Tibial nerve (tissue), 4 donors: ENCODE measurements at regions not wholly inside any gene's neighbourhood (a gene's known extent, or its start where the extent isn't known, plus 50 kb on each side); places are given as distances from the start of the nearest gene placed in this dataset.

Experiments
- DNase-seq, 2 donors: peaks; one replicate each; pipeline ENCODE4 v3.0.0-alpha.2; 2019; ENCODE audit warnings: low spot score in 2 of 2
- H3K27ac ChIP-seq, 4 donors: fragments of 200-600 bp; sonication (generic) in 3 of 4; one replicate each; pipeline ENCODE4 v1.5.1; 2017 to 2019; ENCODE audit warnings: mild to moderate bottlenecking in 1 of 4
- H3K27me3 ChIP-seq, 2 donors: fragments of 200-600 bp; sonication (generic) in 1 of 2; one replicate each; pipeline versions ENCODE4 v1.5.1 to v1.6.0; 2017 to 2019
- H3K36me3 ChIP-seq, 3 donors: fragments of 200-600 bp; sonication (generic); one replicate each; pipeline ENCODE4 v1.5.1; 2018 to 2019
- H3K4me1 ChIP-seq, 4 donors: fragments of 200-600 bp; sonication (generic) in 3 of 4; one replicate each; pipeline ENCODE4 v1.5.1; 2017 to 2019
- H3K4me3 ChIP-seq, 4 donors: fragments of 200-600 bp; sonication (generic) in 3 of 4; one replicate each; pipeline ENCODE4 v1.5.1; 2017 to 2019; ENCODE audit warnings: mild to moderate bottlenecking in 1 of 4, moderate library complexity in 1 of 4
- H3K9me3 ChIP-seq, 4 donors: fragments of 200-600 bp; sonication (generic) in 3 of 4; one replicate each; pipeline ENCODE4 v1.5.1; 2017 to 2019
- EP300 ChIP-seq, 2 donors: sonication (generic); formaldehyde crosslinking; IDR thresholded peaks; one replicate each; pipeline ENCODE4 v1.6.1; 2017; ENCODE audit warnings: antibody characterized with exemption in 2 of 2, mild to moderate bottlenecking in 1 of 2
- POLR2A ChIP-seq, 2 donors: fragments of 450-650 bp; IDR thresholded peaks; one replicate each; pipeline ENCODE4 v1.6.1; 2017; ENCODE audit warnings: antibody characterized with exemption in 2 of 2, mild to moderate bottlenecking in 2 of 2, moderate library complexity in 2 of 2
- WGBS, 2 donors: methylation state at CpG; one replicate each; pipeline ENCODE4 v1.1.5; 2018; 5-methylcytosine and 5-hydroxymethylcytosine counted together
- TF ChIP-seq, protein P1 (sequence below), 5 experiments: fragments of 200-600 bp in 3 of 5; fragments of 450-650 bp in 2 of 5; sonication (generic) in 3 of 5; IDR thresholded peaks; one replicate each; pipeline ENCODE4 v1.5.1; 2016 to 2019; ENCODE audit warnings: antibody characterized with exemption in 5 of 5, mild to moderate bottlenecking in 3 of 5, moderate library complexity in 2 of 5

DNA sequence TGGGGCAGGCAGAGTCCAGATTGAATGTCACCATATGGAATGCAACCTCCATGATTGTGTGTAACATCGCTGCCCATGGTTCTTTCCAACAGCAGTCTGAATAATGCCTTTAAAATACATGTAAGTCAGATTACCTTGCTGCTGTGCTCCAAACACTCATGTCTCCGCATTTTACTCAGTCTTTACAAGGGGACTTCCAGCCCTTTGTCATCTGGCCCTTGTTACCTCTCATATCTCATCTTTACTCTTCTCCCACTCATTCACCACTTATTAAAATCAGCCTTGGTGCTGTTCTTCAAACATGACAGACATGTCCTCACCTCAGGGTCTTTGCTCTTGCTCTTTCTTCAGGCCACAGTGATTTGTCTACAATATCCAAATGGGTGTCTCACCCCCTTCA lies 200.4 kb upstream of the GYPA start:
- DNase-seq: no peak
- Histone ChIP-seq H3K4me3 (no peak overlapping the region), H3K9me3 (no peaks in the 10 kb centered on the region), H3K4me1 (no peaks in the 10 kb centered on the region), H3K27me3 (no peaks in the 10 kb centered on the region), H3K36me3 (no peaks in the 10 kb centered on the region), H3K27ac (no peak overlapping the region)
- WGBS, 2 donors: 93 to 100% methylated on average over 2 of the region's 2 CpGs
- TF ChIP-seq EP300 (IDR thresholded peaks at IDR 0.05) (no peak), POLR2A (IDR thresholded peaks at IDR 0.05) (no peak)
- TF ChIP-seq, protein P1, sequence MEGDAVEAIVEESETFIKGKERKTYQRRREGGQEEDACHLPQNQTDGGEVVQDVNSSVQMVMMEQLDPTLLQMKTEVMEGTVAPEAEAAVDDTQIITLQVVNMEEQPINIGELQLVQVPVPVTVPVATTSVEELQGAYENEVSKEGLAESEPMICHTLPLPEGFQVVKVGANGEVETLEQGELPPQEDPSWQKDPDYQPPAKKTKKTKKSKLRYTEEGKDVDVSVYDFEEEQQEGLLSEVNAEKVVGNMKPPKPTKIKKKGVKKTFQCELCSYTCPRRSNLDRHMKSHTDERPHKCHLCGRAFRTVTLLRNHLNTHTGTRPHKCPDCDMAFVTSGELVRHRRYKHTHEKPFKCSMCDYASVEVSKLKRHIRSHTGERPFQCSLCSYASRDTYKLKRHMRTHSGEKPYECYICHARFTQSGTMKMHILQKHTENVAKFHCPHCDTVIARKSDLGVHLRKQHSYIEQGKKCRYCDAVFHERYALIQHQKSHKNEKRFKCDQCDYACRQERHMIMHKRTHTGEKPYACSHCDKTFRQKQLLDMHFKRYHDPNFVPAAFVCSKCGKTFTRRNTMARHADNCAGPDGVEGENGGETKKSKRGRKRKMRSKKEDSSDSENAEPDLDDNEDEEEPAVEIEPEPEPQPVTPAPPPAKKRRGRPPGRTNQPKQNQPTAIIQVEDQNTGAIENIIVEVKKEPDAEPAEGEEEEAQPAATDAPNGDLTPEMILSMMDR (IDR thresholded peaks at IDR 0.05): no peak

DNA sequence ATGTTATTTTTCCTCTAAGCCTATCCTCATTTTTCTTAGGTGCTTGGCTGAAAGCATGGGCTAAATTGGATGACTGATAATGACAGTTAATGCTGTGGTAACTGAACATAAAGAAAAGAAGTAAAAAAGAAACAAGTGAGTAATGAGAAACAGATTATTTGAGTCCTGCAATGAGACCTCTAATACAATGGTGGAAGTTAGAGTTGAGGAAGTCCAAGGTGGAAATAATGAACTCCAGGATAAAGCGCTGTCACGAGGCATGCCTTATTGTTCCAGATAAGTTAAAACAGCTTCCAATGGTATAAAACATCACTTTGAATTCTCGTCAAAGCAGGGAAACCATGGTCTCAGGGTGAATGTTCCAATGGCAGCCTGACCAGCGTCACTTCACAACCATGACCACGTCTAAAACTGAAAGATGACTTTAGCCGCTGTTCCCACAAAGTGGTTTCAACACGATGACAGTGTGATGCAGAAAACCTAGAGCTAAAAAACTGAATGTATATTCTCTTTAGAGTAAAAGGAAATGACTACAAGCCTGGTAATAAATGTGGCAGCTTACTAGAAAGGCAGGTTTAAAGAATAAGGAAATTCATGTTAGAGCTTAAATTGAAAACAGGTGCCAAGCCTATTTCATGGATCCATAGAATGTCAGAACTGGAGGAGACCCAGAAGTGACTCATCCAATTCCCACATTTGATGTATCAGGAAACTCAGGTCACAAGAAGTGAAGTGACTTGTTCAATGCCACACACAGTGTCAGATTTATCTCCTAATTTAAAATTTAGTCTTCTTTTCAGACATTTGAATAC lies 202.6 kb upstream of the GYPA start:
- H3K27me3 ChIP-seq: no peaks in the 10 kb centered on the region
- H3K4me3 ChIP-seq: no peak overlapping the region
- no peaks in the 10 kb centered on the region for H3K9me3 ChIP-seq
- no peak for TF ChIP-seq EP300 (IDR thresholded peaks at IDR 0.05)
- TF ChIP-seq, protein P1 (IDR thresholded peaks at IDR 0.05): no peak
- no peak for TF ChIP-seq POLR2A (IDR thresholded peaks at IDR 0.05)
- no peak overlapping the region for H3K27ac ChIP-seq
- WGBS, 2 donors: 67 to 75% methylated on average over 7 of the region's 7 CpGs
- H3K4me1 ChIP-seq: no peaks in the 10 kb centered on the region
- no peaks in the 10 kb centered on the region for H3K36me3 ChIP-seq
- no peak for DNase-seq

DNA sequence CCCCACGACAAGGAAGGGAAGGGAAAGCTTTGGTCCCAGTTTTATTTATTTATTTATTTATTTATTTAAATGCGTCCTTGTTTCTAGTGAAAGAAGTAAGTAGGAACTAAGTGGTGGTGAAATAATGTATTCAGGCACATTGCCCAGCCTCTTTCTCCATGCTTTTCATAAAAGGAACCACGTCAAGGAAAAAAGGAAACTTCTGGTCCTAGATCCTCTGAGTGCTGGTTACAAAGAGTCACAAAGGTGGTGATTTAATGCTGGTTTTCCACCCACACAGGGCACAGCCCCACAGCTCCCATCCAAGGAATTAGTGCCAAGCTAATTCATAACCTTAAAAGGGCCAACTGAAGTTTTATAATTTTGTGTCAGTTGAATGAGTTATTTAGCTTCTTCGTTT lies 206.6 kb upstream of the GYPA start:
- Histone ChIP-seq H3K9me3 (no peaks in the 10 kb centered on the region), H3K36me3 (no peaks in the 10 kb centered on the region), H3K27me3 (no peaks in the 10 kb centered on the region), H3K4me1 (no peaks in the 10 kb centered on the region), H3K27ac (peak overlapping the region in 2 of 4 donors; percentile 29 to 63), H3K4me3 (no peak overlapping the region)
- peak in 1 of 2 donors; percentile 14 for TF ChIP-seq EP300 (IDR thresholded peaks at IDR 0.05)
- TF ChIP-seq POLR2A (IDR thresholded peaks at IDR 0.05): no peak
- TF ChIP-seq, protein P1 (IDR thresholded peaks at IDR 0.05): no peak
- WGBS, 2 donors: 43 to 50% methylated on average over 4 of the region's 4 CpGs
- no peak for DNase-seq

DNA sequence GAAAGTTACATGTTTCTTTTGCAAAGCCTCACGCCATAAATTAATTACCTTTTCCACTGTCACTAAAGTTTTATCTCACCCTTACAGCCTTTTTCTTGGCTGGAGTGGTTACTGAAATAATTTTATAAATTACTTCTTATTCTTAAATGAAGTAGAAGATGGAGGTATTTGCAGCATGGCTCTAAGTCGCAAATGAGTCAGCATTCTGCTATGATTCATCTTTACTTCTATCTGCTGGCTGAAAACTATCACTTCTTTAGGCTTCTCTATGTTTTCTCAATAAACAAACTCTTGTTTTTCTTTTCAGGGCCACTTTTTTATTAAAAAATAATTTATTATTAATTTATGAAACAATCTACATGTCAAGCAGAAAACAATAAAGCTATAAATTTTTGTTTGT lies 210.2 kb upstream of the GYPA start:
- Histone ChIP-seq H3K36me3 (no peaks in the 10 kb centered on the region), H3K4me1 (peaks cover 0 to 19% (median 0%) of the 10 kb centered on the region in 4 donors), H3K27ac (no peak overlapping the region), H3K9me3 (no peaks in the 10 kb centered on the region), H3K27me3 (no peaks in the 10 kb centered on the region), H3K4me3 (no peak overlapping the region)
- no peak for DNase-seq
- 94 to 95% methylated on average over 2 of the region's 2 CpGs for WGBS, 2 donors
- TF ChIP-seq EP300 (IDR thresholded peaks at IDR 0.05): no peak
- TF ChIP-seq, protein P1 (IDR thresholded peaks at IDR 0.05): no peak
- TF ChIP-seq POLR2A (IDR thresholded peaks at IDR 0.05): no peak

DNA sequence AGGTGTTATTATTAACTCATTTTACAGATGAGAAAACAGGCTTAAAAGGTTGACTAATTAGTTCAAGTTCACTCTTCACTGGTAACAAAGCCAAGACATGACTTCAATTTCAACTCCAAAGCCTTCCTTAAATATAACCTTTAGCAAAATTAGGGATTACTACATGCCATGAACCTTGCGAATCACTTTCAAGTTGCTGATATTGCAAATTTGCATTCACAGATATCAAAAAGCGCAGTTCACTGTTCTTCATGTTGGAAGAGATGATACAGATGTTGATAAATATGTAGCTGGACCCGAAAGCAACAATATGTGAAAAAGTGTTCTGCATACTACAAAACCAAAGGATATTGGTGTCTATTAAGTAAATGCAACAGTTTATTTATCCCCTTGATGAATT lies 210.8 kb upstream of the GYPA start:
- no peak overlapping the region for H3K4me3 ChIP-seq
- no peak for DNase-seq
- H3K27ac ChIP-seq: no peak overlapping the region
- H3K9me3 ChIP-seq: no peaks in the 10 kb centered on the region
- no peaks in the 10 kb centered on the region for H3K36me3 ChIP-seq
- WGBS, 2 donors: 84 to 86% methylated on average over 3 of the region's 3 CpGs
- TF ChIP-seq, protein P1 (IDR thresholded peaks at IDR 0.05): no peak
- TF ChIP-seq POLR2A (IDR thresholded peaks at IDR 0.05) (no peak), EP300 (IDR thresholded peaks at IDR 0.05) (no peak)
- H3K4me1 ChIP-seq: peaks cover 0 to 25% (median 0%) of the 10 kb centered on the region in 4 donors
- H3K27me3 ChIP-seq: no peaks in the 10 kb centered on the region
